OCI-M1 (cell line): ENCODE measurements at regions not wholly inside any gene's neighbourhood (a gene's known extent, or its start where the extent isn't known, plus 50 kb on each side); places are given as distances from the start of the nearest gene placed in this dataset.
"Not testable (repeated sequence)": the region's sequence is repeated elsewhere in the genome, so short reads cannot be mapped to it uniquely, and the experiment has no call there.

Experiments used
- DNase-seq: peaks from one replicate; lab custom pipeline; 2025; lab: John Stamatoyannopoulos, UW

GRCh38 chr13:60214213-60215055 is 50.7 kb upstream of the DIAPH3 start:
- DNase-seq = peak; percentile 60

DNA sequence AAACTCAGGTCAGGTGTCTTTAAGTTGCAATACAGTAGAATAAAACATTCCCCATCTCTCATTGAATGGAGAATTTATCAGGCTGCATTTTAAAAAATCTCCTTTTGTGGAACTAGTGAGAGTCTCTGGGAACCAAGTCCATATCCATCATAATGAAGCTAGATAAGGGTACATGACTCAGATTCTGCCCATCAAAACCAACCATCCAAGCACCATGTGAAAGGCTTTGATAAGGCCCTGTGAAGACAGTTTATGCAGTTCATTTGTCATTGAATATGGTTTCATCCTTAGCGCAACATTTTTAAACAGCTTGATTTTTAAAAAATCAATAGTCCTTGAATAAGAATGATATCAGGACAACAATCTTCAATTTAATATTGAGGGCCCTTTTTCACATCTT is 56.3 kb upstream of the DIAPH3 start:
- peak; percentile 91 for DNase-seq

DNA sequence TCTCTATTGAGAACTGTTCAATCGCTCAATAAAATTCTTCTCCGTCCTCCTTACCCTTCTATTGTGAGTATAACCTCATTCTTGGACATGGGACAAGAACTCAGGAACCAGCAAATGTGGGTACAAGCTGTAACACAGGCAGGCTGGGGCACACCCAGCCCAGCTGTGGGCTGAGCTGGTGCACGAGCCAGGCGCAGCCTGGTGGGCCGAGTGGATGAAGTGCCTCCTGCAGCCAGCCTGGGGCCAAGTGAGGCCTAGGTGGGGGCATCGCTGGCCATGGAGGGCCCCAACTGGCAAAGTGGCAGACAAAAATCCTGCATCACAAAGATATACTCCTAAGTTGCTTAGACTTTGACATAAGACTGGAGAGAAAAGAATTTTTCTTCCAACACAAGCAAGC is 57.9 kb upstream of the DIAPH3 start:
- DNase-seq = no peak

DNA sequence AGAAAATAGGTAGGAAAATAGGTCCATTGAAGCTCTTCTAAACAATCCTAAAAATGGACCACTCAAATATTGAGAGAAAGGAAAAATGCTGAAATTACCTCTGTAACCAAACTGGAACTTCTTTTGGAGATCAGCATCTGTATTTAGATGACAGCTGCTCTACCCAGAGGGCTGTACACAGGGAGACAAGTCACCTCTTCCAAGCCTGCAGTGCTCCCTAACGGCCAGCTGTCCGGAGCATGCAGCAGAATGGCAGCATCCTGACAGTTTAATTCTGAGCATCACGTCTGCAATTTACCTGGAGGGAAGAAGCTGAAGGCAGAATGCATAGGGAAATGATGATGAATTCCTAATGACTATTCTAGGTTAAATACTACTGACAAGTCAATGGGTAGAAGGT is 62.8 kb upstream of the DIAPH3 start:
- DNase-seq = peak; percentile 81

- peak; percentile 59 for DNase-seq
These were observed 63.4 kb upstream of the DIAPH3 start for GRCh38 chr13:60227158-60227557.

DNA sequence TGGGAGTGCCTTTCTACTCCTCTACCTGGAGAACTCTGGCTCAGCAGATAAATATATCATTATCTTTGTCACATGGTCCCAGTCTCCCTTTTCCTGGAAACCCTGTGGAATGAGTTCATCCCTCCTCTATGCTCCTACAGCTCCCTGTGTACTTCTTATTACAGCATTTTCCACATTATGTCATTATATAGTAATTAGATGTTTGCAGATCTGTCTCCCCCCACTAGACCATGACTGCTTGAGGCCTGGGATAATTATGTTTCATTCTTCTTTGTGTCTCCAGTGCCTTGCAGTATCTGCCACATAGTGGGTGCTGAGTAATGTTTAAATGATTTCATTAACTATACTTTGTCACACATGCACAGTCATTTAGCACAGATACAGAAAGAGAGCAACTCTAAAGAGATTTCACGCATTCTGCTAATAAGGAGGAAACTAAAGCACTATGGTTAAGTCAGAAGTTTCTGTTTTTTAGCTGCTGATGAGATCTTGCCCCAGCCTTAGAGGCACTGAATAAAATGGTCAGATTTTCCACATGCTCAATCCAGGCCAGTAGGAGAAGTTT is 66.1 kb upstream of the DIAPH3 start:
- DNase-seq = peak; percentile 55

GRCh38 chr13:60230593-60230992 is 66.9 kb upstream of the DIAPH3 start:
- DNase-seq = peak; percentile 69

DNA sequence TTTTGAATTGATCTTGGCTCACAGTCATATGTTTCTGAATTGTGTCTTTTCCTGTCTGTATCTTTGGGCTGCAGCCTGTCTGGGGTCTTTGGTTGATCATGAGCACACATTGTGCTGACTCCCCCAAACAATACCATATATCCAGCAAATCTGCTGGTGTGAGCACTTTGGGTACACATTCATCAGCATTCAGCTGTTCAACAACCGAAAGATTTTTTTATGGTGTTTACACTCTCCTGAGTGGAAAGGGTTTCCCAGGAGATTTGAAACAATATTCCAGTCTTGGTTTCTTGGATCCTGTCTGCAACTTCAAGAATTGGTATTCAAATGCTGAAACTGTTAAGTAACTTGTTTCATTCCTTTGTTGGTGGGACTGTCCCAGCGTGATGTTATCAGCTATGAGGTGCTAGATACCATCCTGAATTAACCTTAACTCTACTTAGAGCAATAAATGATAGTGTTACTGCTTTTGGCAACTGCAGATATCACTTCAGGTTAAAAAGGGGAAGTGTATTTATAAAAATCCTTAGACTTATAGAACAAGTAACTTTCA is 78.4 kb upstream of the DIAPH3 start:
- peak; percentile 20 for DNase-seq

DNA sequence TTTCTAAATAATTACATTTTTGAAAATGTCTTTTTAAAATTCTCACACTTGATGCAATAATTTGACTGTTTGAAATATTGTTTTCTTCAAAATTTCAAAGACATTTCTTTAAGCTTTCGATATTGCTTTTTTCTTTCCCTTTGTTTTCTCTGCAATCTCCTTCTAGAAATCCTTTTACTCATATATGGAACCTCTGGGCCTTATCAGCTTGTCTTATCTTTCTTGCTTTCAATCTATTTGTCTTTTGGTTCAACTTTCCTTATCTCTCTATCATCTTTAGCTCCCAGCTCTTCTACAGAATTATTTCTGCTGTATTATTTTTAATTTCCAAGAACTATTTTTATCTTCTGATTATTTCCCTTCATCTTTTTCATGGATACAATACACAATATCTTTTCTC is 80.7 kb upstream of the DIAPH3 start:
- no peak for DNase-seq

DNA sequence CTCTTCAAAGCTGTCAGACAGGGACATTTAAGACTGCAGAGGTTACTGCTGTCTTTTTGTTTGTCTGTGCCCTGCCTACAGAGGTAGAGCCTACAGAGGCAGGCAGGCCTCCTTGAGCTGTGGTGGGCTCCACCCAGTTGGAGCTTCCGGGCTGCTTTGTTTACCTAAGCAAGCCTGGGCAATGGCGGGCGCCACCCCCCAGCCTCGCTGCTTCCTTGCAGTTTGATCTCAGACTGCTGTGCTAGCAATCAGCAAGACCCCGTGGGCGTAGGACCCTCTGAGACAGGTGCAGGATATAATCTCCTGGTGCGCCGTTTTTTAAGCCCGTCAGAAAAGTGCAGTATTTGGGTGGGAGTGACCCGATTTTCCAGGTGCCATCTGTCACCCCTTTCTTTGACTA is 87.7 kb upstream of the DIAPH3 start:
- not testable (repeated sequence) for DNase-seq

GRCh38 chr13:60258349-60258748 is 94.6 kb upstream of the DIAPH3 start:
- no peak for DNase-seq

GRCh38 chr13:60260440-60260839 is 96.7 kb upstream of the DIAPH3 start:
- DNase-seq = no peak

DNA sequence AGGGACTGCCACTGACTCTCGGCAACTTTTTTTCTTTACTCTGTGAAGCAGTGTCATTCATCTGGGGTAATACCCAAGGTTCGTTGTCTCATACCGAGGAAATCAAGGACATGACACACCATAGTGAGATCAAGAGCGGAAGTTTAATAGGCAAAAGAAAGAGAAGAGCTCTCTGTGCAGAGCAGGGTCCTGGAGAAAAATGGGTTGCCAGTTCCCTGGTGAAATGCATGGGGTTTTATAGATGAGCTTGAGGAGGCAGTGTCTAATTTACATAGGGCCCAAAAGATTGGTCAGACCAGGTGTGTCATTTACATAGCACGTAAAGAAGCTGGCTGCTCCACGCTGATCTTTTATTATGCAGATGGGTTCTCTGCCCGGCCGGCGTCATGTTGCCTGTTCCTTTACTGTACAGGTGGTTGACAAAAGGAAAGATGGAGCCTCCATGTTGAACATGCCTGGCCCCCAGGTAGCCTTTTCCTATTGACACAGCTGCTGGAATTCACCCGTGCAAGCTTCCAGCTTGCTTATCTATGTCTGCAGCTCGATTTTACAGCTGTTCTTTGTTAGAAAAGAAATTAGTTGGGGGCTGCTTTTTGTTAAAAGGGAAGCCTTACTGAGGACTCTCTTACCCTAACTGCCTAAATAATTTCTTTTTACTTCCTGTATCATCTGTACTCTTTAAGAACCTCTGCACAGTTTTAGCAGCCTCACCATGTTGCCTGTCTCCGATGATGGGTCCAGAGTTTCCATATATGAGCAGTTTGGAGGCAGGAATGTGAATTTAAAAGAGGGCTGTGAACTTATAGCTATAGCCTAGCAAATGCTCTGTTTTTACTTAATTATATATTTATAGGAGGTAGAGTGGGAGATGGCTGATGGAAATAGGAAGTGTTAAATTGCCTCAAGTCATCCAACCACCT is 98.0 kb upstream of the DIAPH3 start:
- DNase-seq = no peak

DNA sequence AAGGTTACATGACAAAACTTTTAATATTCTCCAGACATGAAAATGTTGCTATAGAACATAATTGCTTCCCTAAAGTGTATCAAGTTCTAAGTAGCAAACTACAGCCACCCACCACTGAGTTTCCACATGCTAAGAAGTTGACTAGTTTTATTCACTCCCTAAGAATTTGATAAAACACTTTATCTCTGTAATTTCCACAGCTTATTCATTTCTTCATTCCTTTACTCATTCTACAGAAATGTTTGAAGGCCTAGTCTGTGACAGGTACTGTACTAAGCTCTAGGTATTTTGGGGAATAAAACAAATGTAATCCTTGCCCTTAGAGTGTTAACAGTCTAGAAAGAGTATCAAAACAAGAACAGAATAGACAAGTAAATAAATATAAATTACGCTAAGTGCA is 101.8 kb upstream of the DIAPH3 start:
- no peak for DNase-seq

GRCh38 chr13:60267498-60268202 is 103.9 kb upstream of the DIAPH3 start:
- peak; percentile 69 for DNase-seq

DNA sequence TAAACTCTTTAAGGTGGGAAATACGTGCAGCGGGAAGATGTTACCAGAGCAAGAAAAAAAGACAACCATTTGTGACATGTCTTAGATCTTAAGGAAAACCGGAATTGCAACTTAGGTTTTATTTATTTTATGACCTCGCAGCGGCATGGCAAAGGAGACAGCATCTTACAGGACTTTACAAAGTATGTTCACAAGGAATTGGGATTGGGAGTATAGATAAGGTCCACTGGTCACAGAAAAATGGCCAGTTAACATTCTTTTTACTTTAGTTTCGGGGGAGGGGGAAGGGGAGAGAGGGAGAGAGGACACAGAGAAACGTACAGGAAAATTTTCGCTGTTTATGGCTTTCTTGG is 104.5 kb upstream of the DIAPH3 start:
- no peak for DNase-seq

- no peak for DNase-seq
These were observed 110.3 kb upstream of the DIAPH3 start for GRCh38 chr13:60273971-60274527.

DNA sequence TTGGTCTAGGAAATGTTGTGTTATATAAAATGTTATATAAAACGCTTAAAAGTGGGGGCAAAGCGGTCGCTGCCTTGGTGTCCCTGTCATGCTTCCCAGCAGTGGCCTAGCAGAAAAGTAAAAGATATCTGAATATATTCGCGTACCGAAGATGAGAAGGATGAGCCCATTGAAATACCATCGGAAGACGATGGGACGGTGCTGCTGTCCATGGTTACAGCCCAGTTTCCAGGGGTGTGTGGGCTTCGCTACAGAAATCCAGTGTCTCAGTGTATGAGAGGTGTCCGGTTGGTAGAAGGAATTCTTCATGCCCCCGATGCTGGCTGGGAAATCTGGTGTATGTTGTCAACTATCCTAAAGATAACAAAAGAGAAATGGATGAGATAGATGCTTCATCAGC is 110.9 kb upstream of the DIAPH3 start:
- no peak for DNase-seq

DNA sequence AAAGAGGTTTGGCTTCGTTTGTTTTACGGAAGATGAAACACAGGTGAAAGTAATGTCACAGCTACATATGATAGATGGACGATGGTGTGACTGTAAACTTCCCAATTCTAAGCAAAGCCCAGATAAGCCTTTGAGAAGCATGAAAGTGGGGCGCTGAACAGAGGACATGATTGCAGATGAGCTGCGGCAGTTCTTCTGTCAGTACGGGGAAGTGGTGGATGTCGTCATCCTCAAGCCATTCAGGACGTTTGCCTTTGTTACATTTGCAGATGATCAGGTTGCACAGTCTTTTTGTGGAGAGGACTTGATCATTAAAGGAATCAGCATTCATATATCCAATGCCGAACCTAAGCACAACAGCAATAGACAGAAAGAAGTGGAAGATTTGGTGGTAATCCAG is 111.5 kb upstream of the DIAPH3 start:
- DNase-seq = no peak

DNA sequence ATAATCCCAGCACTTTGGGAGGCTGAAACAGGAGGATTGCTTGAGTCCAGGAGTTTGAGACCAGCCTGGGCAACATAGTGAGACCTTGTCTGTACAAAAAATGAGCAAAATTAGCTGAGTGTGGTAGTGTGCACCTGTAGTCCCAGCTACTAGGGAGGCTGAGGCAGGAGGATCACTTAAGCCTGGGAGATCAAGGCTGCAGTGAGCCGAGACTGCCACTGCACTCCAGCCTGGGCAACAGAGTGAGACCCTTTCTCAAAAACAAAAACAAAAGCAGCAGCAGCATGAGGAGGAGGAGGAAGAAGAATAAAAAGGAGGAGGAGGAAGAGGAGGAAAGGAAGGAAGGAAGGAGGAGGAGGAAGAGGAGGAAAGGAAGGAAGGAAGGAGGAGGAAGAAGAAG is 116.5 kb upstream of the TDRD3 start:
- DNase-seq = not testable (repeated sequence)

- DNase-seq = no peak
These were observed 114.8 kb upstream of the TDRD3 start for GRCh38 chr13:60282186-60282585.

- no peak for DNase-seq
These were observed 114.3 kb upstream of the TDRD3 start for GRCh38 chr13:60282708-60283107.
